Liver (tissue), 8 donors: ENCODE measurements at regions not wholly inside any gene's neighbourhood (a gene's known extent, or its start where the extent isn't known, plus 50 kb on each side); places are given as distances from the start of the nearest gene placed in this dataset.

Experiments
- DNase-seq: peaks from one replicate; pipeline ENCODE4 v3.0.0-alpha.2; 2017; ENCODE audit warnings: low spot score
- H3K27ac ChIP-seq, 2 donors: one replicate each; pipeline ENCODE4 v1.7.0; 2013; ENCODE audit warnings: inconsistent platforms in 2 of 2, low read length in 2 of 2, control low read depth in 1 of 2, low read depth in 1 of 2, mild to moderate bottlenecking in 1 of 2
- H3K27me3 ChIP-seq, 4 donors: one replicate each; pipeline versions ENCODE4 v1.6.1 to v1.7.0; 2013; ENCODE audit warnings: low read length in 3 of 4, inconsistent platforms in 1 of 4, mild to moderate bottlenecking in 1 of 4, moderate library complexity in 1 of 4; ENCODE audit not compliant: control insufficient read depth in 4 of 4, insufficient read depth in 4 of 4
- H3K36me3 ChIP-seq, 4 donors: one replicate each; pipeline versions ENCODE4 v1.6.1 to v1.7.0; 2013; ENCODE audit warnings: low read length in 3 of 4, mild to moderate bottlenecking in 3 of 4, low read depth in 1 of 4, moderate library complexity in 1 of 4; ENCODE audit not compliant: control insufficient read depth in 4 of 4, insufficient read depth in 3 of 4
- H3K4me1 ChIP-seq, 4 donors: one replicate each; pipeline versions ENCODE4 v1.6.1 to v1.7.0; 2013; ENCODE audit warnings: low read length in 3 of 4, mild to moderate bottlenecking in 3 of 4, moderate library complexity in 1 of 4; ENCODE audit not compliant: control insufficient read depth in 4 of 4, insufficient read depth in 4 of 4
- H3K4me3 ChIP-seq, 3 donors: one replicate each; pipeline versions ENCODE4 v1.6.1 to v1.7.0; 2013; ENCODE audit warnings: low read length in 3 of 3, control low read depth in 1 of 3, low read depth in 1 of 3, mild to moderate bottlenecking in 1 of 3
- H3K9ac ChIP-seq, 2 donors: one replicate each; pipeline ENCODE4 v1.7.0; 2013; ENCODE audit warnings: low read length in 2 of 2, mild to moderate bottlenecking in 2 of 2, moderate library complexity in 2 of 2, control low read depth in 1 of 2, low read depth in 1 of 2
- H3K9me3 ChIP-seq, 4 donors: one replicate each; pipeline versions ENCODE4 v1.6.1 to v1.7.0; 2013; ENCODE audit warnings: low read length in 3 of 4; ENCODE audit not compliant: control insufficient read depth in 4 of 4
- FOXA1 ChIP-seq: IDR thresholded peaks from 2 replicates; pipeline ENCODE4 v1.6.1; 2016; ENCODE audit warnings: antibody characterized with exemption
- GABPA ChIP-seq, 2 donors: IDR thresholded peaks in 1 of 2; conservative IDR thresholded peaks in 1 of 2; 2 replicates each; pipeline ENCODE4 v1.6.1; 2016; ENCODE audit warnings: antibody characterized with exemption in 2 of 2, mild to moderate bottlenecking in 1 of 2, moderate library complexity in 1 of 2
- HNF4G ChIP-seq: IDR thresholded peaks from 2 replicates; pipeline ENCODE4 v1.6.1; 2016; ENCODE audit warnings: antibody characterized with exemption
- JUND ChIP-seq, 2 donors: IDR thresholded peaks; 2 replicates each; pipeline ENCODE4 v1.6.1; 2016; ENCODE audit warnings: antibody characterized with exemption in 2 of 2
- NR2F2 ChIP-seq: IDR thresholded peaks from 2 replicates; pipeline ENCODE4 v1.6.1; 2016; ENCODE audit warnings: antibody characterized with exemption
- RAD21 ChIP-seq, 2 donors: IDR thresholded peaks; 2 replicates each; pipeline ENCODE4 v1.6.1; 2016; ENCODE audit warnings: antibody characterized with exemption in 2 of 2, mild to moderate bottlenecking in 2 of 2
- RXRA ChIP-seq, 2 donors: IDR thresholded peaks; 2 replicates each; pipeline ENCODE4 v1.6.1; 2017 to 2018; ENCODE audit warnings: antibody characterized with exemption in 2 of 2, mild to moderate bottlenecking in 1 of 2
- SP1 ChIP-seq: IDR thresholded peaks from 2 replicates; pipeline ENCODE4 v1.6.1; 2018; ENCODE audit warnings: antibody characterized with exemption, mild to moderate bottlenecking
- TAF1 ChIP-seq: conservative IDR thresholded peaks from 2 replicates; pipeline ENCODE4 v1.6.1; 2016; ENCODE audit warnings: antibody characterized with exemption, mild to moderate bottlenecking
- YY1 ChIP-seq: IDR thresholded peaks from 2 replicates; pipeline ENCODE4 v1.6.1; 2016; ENCODE audit warnings: antibody characterized with exemption, mild to moderate bottlenecking
- WGBS: extraction: QIAGEN DNeasy Blood & Tissue Kit; methylation state at CpG from one replicate; pipeline ENCODE4 v1.1.7; 2013; 5-methylcytosine and 5-hydroxymethylcytosine counted together
- TF ChIP-seq, protein P1 (sequence below): IDR thresholded peaks from 2 replicates; pipeline ENCODE4 v1.6.1; 2016; ENCODE audit warnings: antibody characterized with exemption, mild to moderate bottlenecking
- TF ChIP-seq, protein P2 (sequence below): fragments of 150-350 bp; IDR thresholded peaks from 2 replicates; pipeline ENCODE4 v1.5.1; 2017; ENCODE audit warnings: improper control_type of control experiment, low read depth, low read length; ENCODE audit not compliant: missing input control
- TF ChIP-seq, protein P3 (sequence below): IDR thresholded peaks from 2 replicates; pipeline ENCODE4 v1.6.1; 2016; ENCODE audit warnings: antibody characterized with exemption
- TF ChIP-seq, protein P4 (sequence below): IDR thresholded peaks from 2 replicates; pipeline ENCODE4 v1.6.1; 2016; ENCODE audit warnings: antibody characterized with exemption
- TF ChIP-seq, protein P5 (sequence below): IDR thresholded peaks from 2 replicates; pipeline ENCODE4 v1.6.1; 2016; ENCODE audit warnings: antibody characterized with exemption
- donor health status: healthy.
- donor health status: healthy.
- donor health status: healthy.
- donor health status: healthy.
- donor health status: healthy.

DNA sequence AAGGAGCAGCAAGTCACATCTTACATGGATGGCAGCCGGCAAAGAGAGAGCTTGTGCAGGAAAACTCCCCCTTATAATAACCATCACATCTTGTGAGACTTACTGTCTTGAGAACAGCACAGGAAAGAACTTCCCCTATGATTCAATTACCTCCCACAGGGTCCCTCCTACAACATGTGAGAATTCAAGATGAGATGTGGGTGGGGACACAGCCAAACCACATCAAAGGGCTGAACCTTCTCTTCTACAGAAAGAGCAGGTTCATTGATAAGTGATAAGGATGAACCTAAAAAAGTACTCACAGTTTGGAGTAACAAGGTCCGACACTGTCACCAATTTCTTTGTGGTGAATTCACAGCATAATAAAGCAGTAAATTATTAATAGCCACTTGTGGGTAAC is 422.2 kb upstream of the FSIP2 start:
- Histone ChIP-seq H3K4me3 (no peak overlapping the region), H3K27me3 (no peaks in the 10 kb centered on the region), H3K4me1 (no peaks in the 10 kb centered on the region), H3K9me3 (no peaks in the 10 kb centered on the region), H3K27ac (no peak overlapping the region), H3K9ac (no peak overlapping the region), H3K36me3 (no peaks in the 10 kb centered on the region)
- TF ChIP-seq JUND (IDR thresholded peaks at IDR 0.05) (no peak), TAF1 (no peak)
- TF ChIP-seq, protein P1, sequence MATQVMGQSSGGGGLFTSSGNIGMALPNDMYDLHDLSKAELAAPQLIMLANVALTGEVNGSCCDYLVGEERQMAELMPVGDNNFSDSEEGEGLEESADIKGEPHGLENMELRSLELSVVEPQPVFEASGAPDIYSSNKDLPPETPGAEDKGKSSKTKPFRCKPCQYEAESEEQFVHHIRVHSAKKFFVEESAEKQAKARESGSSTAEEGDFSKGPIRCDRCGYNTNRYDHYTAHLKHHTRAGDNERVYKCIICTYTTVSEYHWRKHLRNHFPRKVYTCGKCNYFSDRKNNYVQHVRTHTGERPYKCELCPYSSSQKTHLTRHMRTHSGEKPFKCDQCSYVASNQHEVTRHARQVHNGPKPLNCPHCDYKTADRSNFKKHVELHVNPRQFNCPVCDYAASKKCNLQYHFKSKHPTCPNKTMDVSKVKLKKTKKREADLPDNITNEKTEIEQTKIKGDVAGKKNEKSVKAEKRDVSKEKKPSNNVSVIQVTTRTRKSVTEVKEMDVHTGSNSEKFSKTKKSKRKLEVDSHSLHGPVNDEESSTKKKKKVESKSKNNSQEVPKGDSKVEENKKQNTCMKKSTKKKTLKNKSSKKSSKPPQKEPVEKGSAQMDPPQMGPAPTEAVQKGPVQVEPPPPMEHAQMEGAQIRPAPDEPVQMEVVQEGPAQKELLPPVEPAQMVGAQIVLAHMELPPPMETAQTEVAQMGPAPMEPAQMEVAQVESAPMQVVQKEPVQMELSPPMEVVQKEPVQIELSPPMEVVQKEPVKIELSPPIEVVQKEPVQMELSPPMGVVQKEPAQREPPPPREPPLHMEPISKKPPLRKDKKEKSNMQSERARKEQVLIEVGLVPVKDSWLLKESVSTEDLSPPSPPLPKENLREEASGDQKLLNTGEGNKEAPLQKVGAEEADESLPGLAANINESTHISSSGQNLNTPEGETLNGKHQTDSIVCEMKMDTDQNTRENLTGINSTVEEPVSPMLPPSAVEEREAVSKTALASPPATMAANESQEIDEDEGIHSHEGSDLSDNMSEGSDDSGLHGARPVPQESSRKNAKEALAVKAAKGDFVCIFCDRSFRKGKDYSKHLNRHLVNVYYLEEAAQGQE, result no peak
- DNase-seq, result no peak
- 36% methylated on average over 2 of the region's 2 CpGs for WGBS

DNA sequence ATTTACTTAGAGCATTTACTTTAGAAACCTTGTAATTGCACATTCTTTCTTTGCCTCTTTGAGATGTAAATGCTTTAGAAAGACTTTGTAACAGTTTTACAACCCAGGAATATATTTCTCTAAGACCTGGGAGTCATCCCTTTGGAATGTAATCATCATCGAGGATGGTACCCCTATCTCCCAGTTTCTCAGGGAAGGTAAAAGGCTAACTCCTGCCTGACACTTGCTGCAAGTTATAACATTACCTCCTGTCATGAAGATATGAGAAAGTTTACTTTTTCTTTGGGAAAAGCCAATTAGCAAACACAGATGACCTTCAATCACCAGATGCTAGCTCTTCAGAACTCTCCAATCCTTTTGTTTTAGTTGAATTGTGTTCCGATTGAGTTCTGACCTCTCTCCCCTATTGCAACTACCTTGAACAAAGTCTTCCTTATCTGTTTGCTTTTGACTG is 420.3 kb upstream of the FSIP2 start:
- Histone ChIP-seq H3K9me3 (no peaks in the 10 kb centered on the region), H3K4me3 (no peak overlapping the region), H3K36me3 (no peaks in the 10 kb centered on the region), H3K9ac (no peak overlapping the region), H3K27me3 (no peaks in the 10 kb centered on the region), H3K4me1 (no peaks in the 10 kb centered on the region), H3K27ac (no peak overlapping the region)
- DNase-seq, result no peak
- TF ChIP-seq RAD21 (IDR thresholded peaks at IDR 0.05) (no peak), GABPA (IDR thresholded peaks at IDR 0.05 in 1 of 2, conservative IDR thresholded peaks at IDR 0.05 in 1 of 2) (no peak), NR2F2 (no peak), FOXA1 (no peak), SP1 (no peak)
- TF ChIP-seq, protein P2, sequence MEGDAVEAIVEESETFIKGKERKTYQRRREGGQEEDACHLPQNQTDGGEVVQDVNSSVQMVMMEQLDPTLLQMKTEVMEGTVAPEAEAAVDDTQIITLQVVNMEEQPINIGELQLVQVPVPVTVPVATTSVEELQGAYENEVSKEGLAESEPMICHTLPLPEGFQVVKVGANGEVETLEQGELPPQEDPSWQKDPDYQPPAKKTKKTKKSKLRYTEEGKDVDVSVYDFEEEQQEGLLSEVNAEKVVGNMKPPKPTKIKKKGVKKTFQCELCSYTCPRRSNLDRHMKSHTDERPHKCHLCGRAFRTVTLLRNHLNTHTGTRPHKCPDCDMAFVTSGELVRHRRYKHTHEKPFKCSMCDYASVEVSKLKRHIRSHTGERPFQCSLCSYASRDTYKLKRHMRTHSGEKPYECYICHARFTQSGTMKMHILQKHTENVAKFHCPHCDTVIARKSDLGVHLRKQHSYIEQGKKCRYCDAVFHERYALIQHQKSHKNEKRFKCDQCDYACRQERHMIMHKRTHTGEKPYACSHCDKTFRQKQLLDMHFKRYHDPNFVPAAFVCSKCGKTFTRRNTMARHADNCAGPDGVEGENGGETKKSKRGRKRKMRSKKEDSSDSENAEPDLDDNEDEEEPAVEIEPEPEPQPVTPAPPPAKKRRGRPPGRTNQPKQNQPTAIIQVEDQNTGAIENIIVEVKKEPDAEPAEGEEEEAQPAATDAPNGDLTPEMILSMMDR, result no peak
- TF ChIP-seq, protein P3, sequence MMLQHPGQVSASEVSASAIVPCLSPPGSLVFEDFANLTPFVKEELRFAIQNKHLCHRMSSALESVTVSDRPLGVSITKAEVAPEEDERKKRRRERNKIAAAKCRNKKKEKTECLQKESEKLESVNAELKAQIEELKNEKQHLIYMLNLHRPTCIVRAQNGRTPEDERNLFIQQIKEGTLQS, result no peak
- 21% methylated on average over 2 of the region's 2 CpGs for WGBS

DNA sequence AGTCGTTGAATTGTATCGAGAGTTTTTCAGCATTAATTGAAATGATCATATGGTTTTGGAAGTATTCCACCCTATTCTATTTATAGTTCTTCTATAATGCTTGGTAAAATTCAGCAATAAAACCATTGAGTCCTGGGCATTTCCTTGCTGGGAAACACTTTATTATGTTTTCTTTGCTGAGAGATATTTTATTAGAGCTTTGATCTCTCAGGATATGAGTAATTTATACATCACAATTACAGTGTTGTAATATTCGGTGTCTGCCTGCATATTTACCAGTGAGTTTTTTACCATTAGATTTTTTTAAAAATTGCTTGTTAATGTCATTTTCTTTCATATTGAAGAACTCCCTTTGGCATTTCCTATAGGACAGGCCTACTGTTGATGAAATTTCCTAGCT is 402.7 kb upstream of the FSIP2 start:
- Histone ChIP-seq H3K9ac (no peak overlapping the region), H3K27me3 (no peaks in the 10 kb centered on the region), H3K4me1 (no peaks in the 10 kb centered on the region), H3K4me3 (no peak overlapping the region), H3K27ac (no peak overlapping the region), H3K9me3 (no peaks in the 10 kb centered on the region), H3K36me3 (no peaks in the 10 kb centered on the region)
- WGBS, result 76% methylated on average over 3 of the region's 3 CpGs
- DNase-seq, result no peak
- TF ChIP-seq, protein P4, sequence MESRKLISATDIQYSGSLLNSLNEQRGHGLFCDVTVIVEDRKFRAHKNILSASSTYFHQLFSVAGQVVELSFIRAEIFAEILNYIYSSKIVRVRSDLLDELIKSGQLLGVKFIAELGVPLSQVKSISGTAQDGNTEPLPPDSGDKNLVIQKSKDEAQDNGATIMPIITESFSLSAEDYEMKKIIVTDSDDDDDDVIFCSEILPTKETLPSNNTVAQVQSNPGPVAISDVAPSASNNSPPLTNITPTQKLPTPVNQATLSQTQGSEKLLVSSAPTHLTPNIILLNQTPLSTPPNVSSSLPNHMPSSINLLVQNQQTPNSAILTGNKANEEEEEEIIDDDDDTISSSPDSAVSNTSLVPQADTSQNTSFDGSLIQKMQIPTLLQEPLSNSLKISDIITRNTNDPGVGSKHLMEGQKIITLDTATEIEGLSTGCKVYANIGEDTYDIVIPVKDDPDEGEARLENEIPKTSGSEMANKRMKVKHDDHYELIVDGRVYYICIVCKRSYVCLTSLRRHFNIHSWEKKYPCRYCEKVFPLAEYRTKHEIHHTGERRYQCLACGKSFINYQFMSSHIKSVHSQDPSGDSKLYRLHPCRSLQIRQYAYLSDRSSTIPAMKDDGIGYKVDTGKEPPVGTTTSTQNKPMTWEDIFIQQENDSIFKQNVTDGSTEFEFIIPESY, result no peak
- TF ChIP-seq, protein P5, sequence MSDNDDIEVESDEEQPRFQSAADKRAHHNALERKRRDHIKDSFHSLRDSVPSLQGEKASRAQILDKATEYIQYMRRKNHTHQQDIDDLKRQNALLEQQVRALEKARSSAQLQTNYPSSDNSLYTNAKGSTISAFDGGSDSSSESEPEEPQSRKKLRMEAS, result no peak
- TF ChIP-seq GABPA (IDR thresholded peaks at IDR 0.05 in 1 of 2, conservative IDR thresholded peaks at IDR 0.05 in 1 of 2), result no peak
- TF ChIP-seq RXRA (IDR thresholded peaks at IDR 0.05), result no peak
- TF ChIP-seq NR2F2, result no peak
- TF ChIP-seq HNF4G, result no peak
- TF ChIP-seq FOXA1, result no peak
- TF ChIP-seq, protein P2, result no peak
- no peak for TF ChIP-seq TAF1
- no peak for TF ChIP-seq JUND (IDR thresholded peaks at IDR 0.05)
- TF ChIP-seq RAD21 (IDR thresholded peaks at IDR 0.05), result no peak
- no peak for TF ChIP-seq YY1
- TF ChIP-seq, protein P3, result no peak
